ENCODE measurements at regions not wholly inside any gene's neighbourhood (a gene's known extent, or its start where the extent isn't known, plus 50 kb on each side); places are given as distances from the start of the nearest gene placed in this dataset.

- H3K27me3 ChIP-seq (ENCODE audit: insufficient read depth, low read length): no peaks in the 10 kb centered on the region
- H2AFZ ChIP-seq (ENCODE audit: low read depth, low read length): no peak overlapping the region
- no peaks in the 10 kb centered on the region for H3K4me1 ChIP-seq (ENCODE audit: insufficient read depth, low read length)
- H3K9me3 ChIP-seq (ENCODE audit: low read length): peaks cover 3% of the 10 kb centered on the region
- H3K4me3 ChIP-seq (ENCODE audit: low read length): no peak overlapping the region
- no peaks in the 10 kb centered on the region for H3K36me3 ChIP-seq (ENCODE audit: insufficient read depth, low read length)
Observed at GRCh38 chr10:4693967-4694366, 132.0 kb upstream of the AKR1E2 start.

GRCh38 chr10:4692206-4692605 lies 133.8 kb upstream of the AKR1E2 start:
- Histone ChIP-seq H3K4me1 (ENCODE audit: insufficient read depth, low read length) (no peaks in the 10 kb centered on the region), H3K4me3 (ENCODE audit: low read length) (no peak overlapping the region), H2AFZ (ENCODE audit: low read depth, low read length) (no peak overlapping the region), H3K27me3 (ENCODE audit: insufficient read depth, low read length) (no peaks in the 10 kb centered on the region), H3K9me3 (ENCODE audit: low read length) (peaks cover 3% of the 10 kb centered on the region), H3K36me3 (ENCODE audit: insufficient read depth, low read length) (no peaks in the 10 kb centered on the region)

- Histone ChIP-seq H3K9me3 (ENCODE audit: low read length) (peaks cover 3% of the 10 kb centered on the region), H3K27me3 (ENCODE audit: insufficient read depth, low read length) (no peaks in the 10 kb centered on the region), H3K4me3 (ENCODE audit: low read length) (no peak overlapping the region), H3K36me3 (ENCODE audit: insufficient read depth, low read length) (no peaks in the 10 kb centered on the region), H3K4me1 (ENCODE audit: insufficient read depth, low read length) (no peaks in the 10 kb centered on the region), H2AFZ (ENCODE audit: low read depth, low read length) (no peak overlapping the region)
Observed at GRCh38 chr10:4691776-4692175, 134.2 kb upstream of the AKR1E2 start.

GRCh38 chr10:4691301-4691700 lies 134.7 kb upstream of the AKR1E2 start:
- H3K4me3 ChIP-seq (ENCODE audit: low read length): no peak overlapping the region
- H3K36me3 ChIP-seq (ENCODE audit: insufficient read depth, low read length): no peaks in the 10 kb centered on the region
- H2AFZ ChIP-seq (ENCODE audit: low read depth, low read length): no peak overlapping the region
- no peaks in the 10 kb centered on the region for H3K4me1 ChIP-seq (ENCODE audit: insufficient read depth, low read length)
- H3K27me3 ChIP-seq (ENCODE audit: insufficient read depth, low read length): no peaks in the 10 kb centered on the region
- H3K9me3 ChIP-seq (ENCODE audit: low read length): peaks cover 3% of the 10 kb centered on the region

- H3K4me1 ChIP-seq (ENCODE audit: insufficient read depth, low read length): peaks cover 6% of the 10 kb centered on the region
- H3K36me3 ChIP-seq (ENCODE audit: insufficient read depth, low read length): no peaks in the 10 kb centered on the region
- no peak overlapping the region for H2AFZ ChIP-seq (ENCODE audit: low read depth, low read length)
- no peak overlapping the region for H3K4me3 ChIP-seq (ENCODE audit: low read length)
- peaks cover 3% of the 10 kb centered on the region for H3K9me3 ChIP-seq (ENCODE audit: low read length)
- no peaks in the 10 kb centered on the region for H3K27me3 ChIP-seq (ENCODE audit: insufficient read depth, low read length)
Observed at GRCh38 chr10:4688601-4689000, 137.4 kb upstream of the AKR1E2 start.

- no peaks in the 10 kb centered on the region for H3K27me3 ChIP-seq (ENCODE audit: insufficient read depth, low read length)
- H3K36me3 ChIP-seq (ENCODE audit: insufficient read depth, low read length): no peaks in the 10 kb centered on the region
- no peak overlapping the region for H2AFZ ChIP-seq (ENCODE audit: low read depth, low read length)
- peaks cover 3% of the 10 kb centered on the region for H3K9me3 ChIP-seq (ENCODE audit: low read length)
- H3K4me3 ChIP-seq (ENCODE audit: low read length): no peak overlapping the region
- peaks cover 6% of the 10 kb centered on the region for H3K4me1 ChIP-seq (ENCODE audit: insufficient read depth, low read length)
Observed at GRCh38 chr10:4688168-4688567, 137.8 kb upstream of the AKR1E2 start.

- H3K27me3 ChIP-seq (ENCODE audit: insufficient read depth, low read length): no peaks in the 10 kb centered on the region
- peaks cover 6% of the 10 kb centered on the region for H3K4me1 ChIP-seq (ENCODE audit: insufficient read depth, low read length)
- peaks cover 3% of the 10 kb centered on the region for H3K9me3 ChIP-seq (ENCODE audit: low read length)
- H3K36me3 ChIP-seq (ENCODE audit: insufficient read depth, low read length): no peaks in the 10 kb centered on the region
- no peak overlapping the region for H3K4me3 ChIP-seq (ENCODE audit: low read length)
- no peak overlapping the region for H2AFZ ChIP-seq (ENCODE audit: low read depth, low read length)
Observed at GRCh38 chr10:4687397-4687796, 138.6 kb upstream of the AKR1E2 start.

- Histone ChIP-seq H3K4me3 (ENCODE audit: low read length) (no peak overlapping the region), H2AFZ (ENCODE audit: low read depth, low read length) (no peak overlapping the region), H3K36me3 (ENCODE audit: insufficient read depth, low read length) (no peaks in the 10 kb centered on the region), H3K9me3 (ENCODE audit: low read length) (peaks cover 3% of the 10 kb centered on the region), H3K27me3 (ENCODE audit: insufficient read depth, low read length) (no peaks in the 10 kb centered on the region), H3K4me1 (ENCODE audit: insufficient read depth, low read length) (peaks cover 6% of the 10 kb centered on the region)
Observed at GRCh38 chr10:4686644-4686996, 139.4 kb upstream of the AKR1E2 start.

GRCh38 chr10:4685904-4686643 lies 139.9 kb upstream of the AKR1E2 start:
- Histone ChIP-seq H3K27me3 (ENCODE audit: insufficient read depth, low read length) (no peaks in the 10 kb centered on the region), H3K9me3 (ENCODE audit: low read length) (peaks cover 3% of the 10 kb centered on the region), H2AFZ (ENCODE audit: low read depth, low read length) (no peak overlapping the region), H3K36me3 (ENCODE audit: insufficient read depth, low read length) (no peaks in the 10 kb centered on the region), H3K4me3 (ENCODE audit: low read length) (no peak overlapping the region), H3K4me1 (ENCODE audit: insufficient read depth, low read length) (peaks cover 6% of the 10 kb centered on the region)

- Histone ChIP-seq H3K4me1 (ENCODE audit: insufficient read depth, low read length) (peaks cover 6% of the 10 kb centered on the region), H3K36me3 (ENCODE audit: insufficient read depth, low read length) (no peaks in the 10 kb centered on the region), H2AFZ (ENCODE audit: low read depth, low read length) (no peak overlapping the region), H3K4me3 (ENCODE audit: low read length) (no peak overlapping the region), H3K27me3 (ENCODE audit: insufficient read depth, low read length) (no peaks in the 10 kb centered on the region), H3K9me3 (ENCODE audit: low read length) (peaks cover 3% of the 10 kb centered on the region)
Observed at GRCh38 chr10:4685491-4685890, 140.5 kb upstream of the AKR1E2 start.

- Histone ChIP-seq H3K4me3 (ENCODE audit: low read length) (no peak overlapping the region), H3K27me3 (ENCODE audit: insufficient read depth, low read length) (no peaks in the 10 kb centered on the region), H3K36me3 (ENCODE audit: insufficient read depth, low read length) (no peaks in the 10 kb centered on the region), H3K9me3 (ENCODE audit: low read length) (peaks cover under 1% of the 10 kb centered on the region), H3K4me1 (ENCODE audit: insufficient read depth, low read length) (peaks cover 6% of the 10 kb centered on the region), H2AFZ (ENCODE audit: low read depth, low read length) (no peak overlapping the region)
Observed at GRCh38 chr10:4684434-4684833, 141.6 kb upstream of the AKR1E2 start.

GRCh38 chr10:4683838-4684237 lies 142.2 kb upstream of the AKR1E2 start:
- Histone ChIP-seq H3K4me1 (ENCODE audit: insufficient read depth, low read length) (peaks cover 6% of the 10 kb centered on the region), H3K9me3 (ENCODE audit: low read length) (no peaks in the 10 kb centered on the region), H3K36me3 (ENCODE audit: insufficient read depth, low read length) (no peaks in the 10 kb centered on the region), H3K27me3 (ENCODE audit: insufficient read depth, low read length) (no peaks in the 10 kb centered on the region), H2AFZ (ENCODE audit: low read depth, low read length) (no peak overlapping the region), H3K4me3 (ENCODE audit: low read length) (no peak overlapping the region)

GRCh38 chr10:4683137-4683536 lies 142.9 kb upstream of the AKR1E2 start:
- no peak overlapping the region for H2AFZ ChIP-seq (ENCODE audit: low read depth, low read length)
- H3K36me3 ChIP-seq (ENCODE audit: insufficient read depth, low read length): no peaks in the 10 kb centered on the region
- H3K27me3 ChIP-seq (ENCODE audit: insufficient read depth, low read length): no peaks in the 10 kb centered on the region
- H3K9me3 ChIP-seq (ENCODE audit: low read length): no peaks in the 10 kb centered on the region
- H3K4me1 ChIP-seq (ENCODE audit: insufficient read depth, low read length): peaks cover 6% of the 10 kb centered on the region
- H3K4me3 ChIP-seq (ENCODE audit: low read length): no peak overlapping the region
